Neural progenitor cell (in vitro differentiated cells): ENCODE measurements at regions not wholly inside any gene's neighbourhood (a gene's known extent, or its start where the extent isn't known, plus 50 kb on each side); places are given as distances from the start of the nearest gene placed in this dataset.
"Not testable (repeated sequence)": the region's sequence is repeated elsewhere in the genome, so short reads cannot be mapped to it uniquely, and the experiment has no call there.

ENCODE experiments used
- DNase-seq: peaks from one replicate; pipeline ENCODE4 v3.0.0-alpha.2; 2016; ENCODE audit warnings: low spot score
- H2AFZ ChIP-seq: fragments of 200-600 bp; sonication (generic); replicated peaks from 2 replicates; pipeline ENCODE4 v1.6.1; 2016; ENCODE audit warnings: antibody characterized with exemption
- H3F3A ChIP-seq: fragments of 200-600 bp; sonication (generic); 2 replicates; pipeline ENCODE4 v1.6.1; 2016; ENCODE audit warnings: antibody characterized with exemption, low read depth
- H3K27ac ChIP-seq: fragments of 200-600 bp; sonication (generic); 2 replicates; pipeline ENCODE4 v1.5.1; 2016; ENCODE audit warnings: mild to moderate bottlenecking
- H3K27me3 ChIP-seq: fragments of 200-600 bp; sonication (generic); 2 replicates; pipeline ENCODE4 v1.6.1; 2016; ENCODE audit warnings: mild to moderate bottlenecking, moderate library complexity
- H3K36me3 ChIP-seq: fragments of 200-600 bp; sonication (generic); 2 replicates; pipeline ENCODE4 v1.5.1; 2016
- H3K4me1 ChIP-seq: fragments of 200-600 bp; sonication (generic); 2 replicates; pipeline ENCODE4 v1.6.1; 2016; ENCODE audit warnings: mixed run types
- H3K4me2 ChIP-seq: fragments of 200-600 bp; sonication (generic); 2 replicates; pipeline ENCODE4 v1.6.1; 2016
- H3K4me3 ChIP-seq: fragments of 200-600 bp; sonication (generic); 2 replicates; pipeline ENCODE4 v1.5.1; 2016
- H3K79me2 ChIP-seq: fragments of 200-600 bp; sonication (generic); 2 replicates; pipeline ENCODE4 v1.6.1; 2016; ENCODE audit warnings: low read depth
- H3K9ac ChIP-seq: fragments of 200-600 bp; sonication (generic); 2 replicates; pipeline ENCODE4 v1.6.1; 2016
- H3K9me3 ChIP-seq: fragments of 200-600 bp; sonication (generic); 2 replicates; pipeline ENCODE4 v1.5.1; 2016; ENCODE audit warnings: low read depth
- H4K20me1 ChIP-seq: fragments of 200-600 bp; sonication (generic); 2 replicates; pipeline ENCODE4 v1.6.1; 2016; ENCODE audit warnings: low read depth
- H3K27ac Mint-ChIP-seq: 3 replicates; pipeline ENCODE4 v1.8.0; 2021; ENCODE audit warnings: mixed read lengths
- H3K27me3 Mint-ChIP-seq: 2 replicates; pipeline ENCODE4 v1.8.0; 2022; ENCODE audit warnings: low read depth, mild to moderate bottlenecking, inconsistent platforms, moderate library complexity, mixed read lengths; ENCODE audit not compliant: insufficient read depth
- H3K36me3 Mint-ChIP-seq: 3 replicates; pipeline ENCODE4 v1.8.0; 2021; ENCODE audit warnings: mixed read lengths
- H3K4me1 Mint-ChIP-seq: 3 replicates; pipeline ENCODE4 v1.8.0; 2021; ENCODE audit warnings: mixed read lengths
- H3K4me3 Mint-ChIP-seq: 3 replicates; pipeline ENCODE4 v1.8.0; 2021; ENCODE audit warnings: mild to moderate bottlenecking, moderate library complexity, mixed read lengths
- H3K9me3 Mint-ChIP-seq: 3 replicates; pipeline ENCODE4 v1.8.0; 2020; ENCODE audit warnings: mixed read lengths
- CTCF ChIP-seq: fragments of 200-600 bp; sonication (generic); IDR thresholded peaks from 2 replicates; pipeline ENCODE4 v1.5.1; 2017; ENCODE audit warnings: antibody characterized with exemption, mild to moderate bottlenecking
- EZH2 ChIP-seq: fragments of 200-600 bp; sonication (generic); IDR thresholded peaks from 2 replicates; pipeline ENCODE4 v1.6.1; 2017; ENCODE audit warnings: antibody characterized with exemption, mild to moderate bottlenecking, moderate library complexity
- EZH2phosphoT487 ChIP-seq: fragments of 200-600 bp; sonication (generic); IDR thresholded peaks from 2 replicates; pipeline ENCODE4 v1.6.1; 2017; ENCODE audit warnings: antibody characterized with exemption

- Histone ChIP-seq H3K36me3 (no peaks in the 10 kb centered on the region), H2AFZ (no peak overlapping the region), H3K9ac (no peak overlapping the region), H3K4me3 (no peak overlapping the region), H3F3A (no peaks in the 10 kb centered on the region), H3K27me3 (no peaks in the 10 kb centered on the region), H3K9me3 (no peaks in the 10 kb centered on the region), H3K4me2 (no peak overlapping the region), H4K20me1 (no peaks in the 10 kb centered on the region), H3K4me1 (no peaks in the 10 kb centered on the region), H3K79me2 (no peaks in the 10 kb centered on the region), H3K27ac (no peak overlapping the region)
- no peak overlapping the region for H3K4me3 Mint-ChIP-seq
- no peaks in the 10 kb centered on the region for H3K36me3 Mint-ChIP-seq
- H3K9me3 Mint-ChIP-seq: no peaks in the 10 kb centered on the region
- no peak for DNase-seq
- H3K27ac Mint-ChIP-seq: no peak overlapping the region
- no peak for TF ChIP-seq EZH2
- TF ChIP-seq EZH2phosphoT487: no peak
- TF ChIP-seq CTCF: no peak
- peaks cover 4% of the 10 kb centered on the region for H3K27me3 Mint-ChIP-seq
- H3K4me1 Mint-ChIP-seq: no peaks in the 10 kb centered on the region
These were observed 235.6 kb upstream of the MAF start for GRCh38 chr16:79836144-79836543.

- peaks cover 4% of the 10 kb centered on the region for H3K27me3 Mint-ChIP-seq
- no peaks in the 10 kb centered on the region for H3K4me1 Mint-ChIP-seq
- no peak overlapping the region for H3K9ac ChIP-seq
- no peaks in the 10 kb centered on the region for H3K36me3 Mint-ChIP-seq
- DNase-seq: no peak
- no peaks in the 10 kb centered on the region for H3K27me3 ChIP-seq
- H3F3A ChIP-seq: no peaks in the 10 kb centered on the region
- no peak for TF ChIP-seq CTCF
- no peak for TF ChIP-seq EZH2phosphoT487
- TF ChIP-seq EZH2: no peak
- no peak overlapping the region for H3K27ac Mint-ChIP-seq
- H3K27ac ChIP-seq: no peak overlapping the region
- H3K36me3 ChIP-seq: no peaks in the 10 kb centered on the region
- H3K9me3 ChIP-seq: no peaks in the 10 kb centered on the region
- H4K20me1 ChIP-seq: no peaks in the 10 kb centered on the region
- H3K4me3 ChIP-seq: no peak overlapping the region
- H3K4me3 Mint-ChIP-seq: no peak overlapping the region
- no peak overlapping the region for H2AFZ ChIP-seq
- H3K9me3 Mint-ChIP-seq: no peaks in the 10 kb centered on the region
- H3K4me2 ChIP-seq: no peak overlapping the region
- no peaks in the 10 kb centered on the region for H3K4me1 ChIP-seq
- H3K79me2 ChIP-seq: no peaks in the 10 kb centered on the region
These were observed 234.7 kb upstream of the MAF start for GRCh38 chr16:79835194-79835593.

- H3K9ac ChIP-seq: no peak overlapping the region
- Mint-ChIP-seq H3K4me3 (no peak overlapping the region), H3K4me1 (no peaks in the 10 kb centered on the region), H3K9me3 (no peaks in the 10 kb centered on the region), H3K27me3 (peaks cover 4% of the 10 kb centered on the region), H3K27ac (no peak overlapping the region), H3K36me3 (no peaks in the 10 kb centered on the region)
- H3K79me2 ChIP-seq: no peaks in the 10 kb centered on the region
- DNase-seq: no peak
- no peak overlapping the region for H3K4me2 ChIP-seq
- H3K4me3 ChIP-seq: no peak overlapping the region
- H3K27ac ChIP-seq: no peak overlapping the region
- H3F3A ChIP-seq: no peaks in the 10 kb centered on the region
- no peaks in the 10 kb centered on the region for H3K36me3 ChIP-seq
- H3K9me3 ChIP-seq: no peaks in the 10 kb centered on the region
- H2AFZ ChIP-seq: no peak overlapping the region
- H3K27me3 ChIP-seq: no peaks in the 10 kb centered on the region
- TF ChIP-seq EZH2phosphoT487 (no peak), CTCF (no peak), EZH2 (no peak)
- no peaks in the 10 kb centered on the region for H4K20me1 ChIP-seq
- no peaks in the 10 kb centered on the region for H3K4me1 ChIP-seq
These were observed 234.2 kb upstream of the MAF start for GRCh38 chr16:79834720-79835119.

- H3K27ac ChIP-seq, H3K27me3 Mint-ChIP-seq, H3K4me1 Mint-ChIP-seq, H3K4me1 ChIP-seq, H3K4me2 ChIP-seq, H3K36me3 ChIP-seq, H4K20me1 ChIP-seq, H3K4me3 Mint-ChIP-seq, H2AFZ ChIP-seq, H3K4me3 ChIP-seq, DNase-seq, H3K36me3 Mint-ChIP-seq, H3K9me3 Mint-ChIP-seq, H3K27ac Mint-ChIP-seq, H3K9ac ChIP-seq, H3K9me3 ChIP-seq, H3K27me3 ChIP-seq, H3F3A ChIP-seq, H3K79me2 ChIP-seq: not testable (repeated sequence)
These were observed 233.5 kb upstream of the MAF start for GRCh38 chr16:79834003-79834402.
